Neural cell (in vitro differentiated cells): ENCODE measurements at regions not wholly inside any gene's neighbourhood (a gene's known extent, or its start where the extent isn't known, plus 50 kb on each side); places are given as distances from the start of the nearest gene placed in this dataset.

ENCODE experiments used
- H2AFZ ChIP-seq: fragments of 200-600, 300-800 bp; sonication (generic), shearing (Covaris generic); 2 replicates; pipeline ENCODE4 v1.6.0; 2014; ENCODE audit warnings: low read depth, mild to moderate bottlenecking, antibody characterized with exemption, low read length, moderate library complexity
- H3F3A ChIP-seq: fragments of 200-600 bp; shearing (Covaris generic); 2 replicates; pipeline ENCODE4 v1.6.1; 2016; ENCODE audit warnings: mild to moderate bottlenecking, moderate library complexity, mixed read lengths, antibody characterized with exemption, low read length; ENCODE audit not compliant: insufficient read depth, poor library complexity, severe bottlenecking
- H3K27ac ChIP-seq: fragments of 200-600, 300-800 bp; sonication (generic), shearing (Covaris generic); 2 replicates; pipeline ENCODE4 v1.5.1; 2014; ENCODE audit warnings: mild to moderate bottlenecking, low read length, moderate library complexity
- H3K27me3 ChIP-seq: fragments of 300-800, 200-600 bp; sonication (generic), shearing (Covaris generic); 2 replicates; pipeline ENCODE4 v1.6.0; 2014; ENCODE audit warnings: mild to moderate bottlenecking, low read depth, low read length, moderate library complexity; ENCODE audit not compliant: insufficient read depth
- H3K36me3 ChIP-seq: fragments of 300-800, 200-600 bp; sonication (generic), shearing (Covaris generic); 2 replicates; pipeline ENCODE4 v1.5.1; 2014; ENCODE audit warnings: mild to moderate bottlenecking, antibody characterized with exemption, low read length, moderate library complexity; ENCODE audit not compliant: insufficient read depth
- H3K4me2 ChIP-seq: fragments of 300-800, 200-600 bp; sonication (generic), shearing (Covaris generic); 2 replicates; pipeline ENCODE4 v1.6.0; 2014; ENCODE audit warnings: mild to moderate bottlenecking, low read length
- H3K4me3 ChIP-seq: fragments of 300-800, 200-600 bp; sonication (generic), shearing (Covaris generic); 2 replicates; pipeline ENCODE4 v1.5.1; 2014; ENCODE audit warnings: mild to moderate bottlenecking, low read length, moderate library complexity
- H3K79me2 ChIP-seq: fragments of 200-600 bp; shearing (Covaris generic); replicated peaks from 2 replicates; pipeline ENCODE4 v1.6.0; 2014; ENCODE audit warnings: mild to moderate bottlenecking, low read length, moderate library complexity; ENCODE audit not compliant: insufficient read depth
- H3K9ac ChIP-seq: fragments of 300-800, 200-600 bp; sonication (generic), shearing (Covaris generic); 2 replicates; pipeline ENCODE4 v1.6.1; 2016; ENCODE audit warnings: mild to moderate bottlenecking, low read length, mixed read lengths
- H3K9me2 ChIP-seq: fragments of 200-600 bp; shearing (Covaris generic); 2 replicates; pipeline ENCODE4 v1.6.1; 2016; ENCODE audit warnings: mild to moderate bottlenecking, low read length, mixed read lengths; ENCODE audit not compliant: insufficient read depth
- H3K9me3 ChIP-seq: fragments of 200-600, 300-800 bp; sonication (generic), shearing (Covaris generic); 2 replicates; pipeline ENCODE4 v1.6.1; 2016; ENCODE audit warnings: mild to moderate bottlenecking, mixed run types, low read length, moderate library complexity, mixed read lengths
- H4K20me1 ChIP-seq: fragments of 200-600 bp; shearing (Covaris generic); 2 replicates; pipeline ENCODE4 v1.6.1; 2016; ENCODE audit warnings: mild to moderate bottlenecking, mixed run types; ENCODE audit not compliant: insufficient read depth
- CTCF ChIP-seq: fragments of 450-650 bp; IDR thresholded peaks from 2 replicates; pipeline ENCODE4 v1.5.1; 2014; ENCODE audit warnings: antibody characterized with exemption, mild to moderate bottlenecking, moderate library complexity; ENCODE audit not compliant: poor library complexity, severe bottlenecking
- EP300 ChIP-seq: fragments of 450-650 bp; conservative IDR thresholded peaks from 2 replicates; pipeline ENCODE4 v1.6.1; 2014; ENCODE audit warnings: antibody characterized with exemption, mild to moderate bottlenecking, moderate library complexity; ENCODE audit not compliant: poor library complexity, severe bottlenecking
- EZH2 ChIP-seq: fragments of 200-600, 300-800 bp; shearing (Covaris generic), sonication (generic); IDR thresholded peaks from 2 replicates; pipeline ENCODE4 v1.6.1; 2014; ENCODE audit warnings: antibody characterized with exemption, low read length, borderline replicate concordance, mild to moderate bottlenecking; ENCODE audit not compliant: insufficient read depth, poor library complexity, severe bottlenecking
- MXI1 ChIP-seq: fragments of 450-650 bp; conservative IDR thresholded peaks from 2 replicates; pipeline ENCODE4 v1.6.1; 2014; ENCODE audit warnings: antibody characterized with exemption, mild to moderate bottlenecking; ENCODE audit not compliant: poor library complexity, severe bottlenecking
- POLR2AphosphoS5 ChIP-seq: IDR thresholded peaks from 2 replicates; pipeline ENCODE4 v1.6.1; 2012
- RAD21 ChIP-seq: fragments of 450-650 bp; conservative IDR thresholded peaks from 2 replicates; pipeline ENCODE4 v1.6.1; 2014; ENCODE audit warnings: antibody characterized with exemption, mild to moderate bottlenecking, moderate library complexity
- REST ChIP-seq: IDR thresholded peaks from 2 replicates; pipeline ENCODE4 v1.6.1; 2012; ENCODE audit warnings: borderline replicate concordance
- SMC3 ChIP-seq: fragments of 450-650 bp; conservative IDR thresholded peaks from 2 replicates; pipeline ENCODE4 v1.6.1; 2014; ENCODE audit warnings: antibody characterized with exemption, mild to moderate bottlenecking, moderate library complexity; ENCODE audit not compliant: poor library complexity
- TAF1 ChIP-seq: IDR thresholded peaks from 2 replicates; pipeline ENCODE4 v1.6.1; 2012; ENCODE audit warnings: low read depth

GRCh38 chr20:58003525-58003924 is 224.9 kb downstream of the ANKRD60 start:
- Histone ChIP-seq H3K27ac (no peak overlapping the region), H3K9ac (no peak overlapping the region), H3K36me3 (no peaks in the 10 kb centered on the region), H2AFZ (no peak overlapping the region), H3K4me2 (no peak overlapping the region), H3K79me2 (no peaks in the 10 kb centered on the region), H3K4me3 (no peak overlapping the region), H3F3A (no peaks in the 10 kb centered on the region), H4K20me1 (no peaks in the 10 kb centered on the region), H3K9me2 (no peaks in the 10 kb centered on the region), H3K9me3 (no peaks in the 10 kb centered on the region), H3K27me3 (no peaks in the 10 kb centered on the region)
- no peak for TF ChIP-seq REST
- no peak for TF ChIP-seq SMC3
- TF ChIP-seq EZH2: no peak
- TF ChIP-seq RAD21: no peak
- no peak for TF ChIP-seq POLR2AphosphoS5
- no peak for TF ChIP-seq CTCF
- TF ChIP-seq MXI1: no peak
- no peak for TF ChIP-seq EP300
- TF ChIP-seq TAF1: no peak

- no peaks in the 10 kb centered on the region for H3K27me3 ChIP-seq
- H3K79me2 ChIP-seq: no peaks in the 10 kb centered on the region
- no peaks in the 10 kb centered on the region for H3K9me2 ChIP-seq
- no peak overlapping the region for H3K9ac ChIP-seq
- TF ChIP-seq POLR2AphosphoS5: no peak
- TF ChIP-seq SMC3: no peak
- TF ChIP-seq REST: no peak
- no peak for TF ChIP-seq CTCF
- TF ChIP-seq EZH2: no peak
- TF ChIP-seq EP300: no peak
- no peak for TF ChIP-seq TAF1
- no peak for TF ChIP-seq RAD21
- TF ChIP-seq MXI1: no peak
- no peaks in the 10 kb centered on the region for H3K9me3 ChIP-seq
- H4K20me1 ChIP-seq: no peaks in the 10 kb centered on the region
- no peaks in the 10 kb centered on the region for H3F3A ChIP-seq
- H3K36me3 ChIP-seq: no peaks in the 10 kb centered on the region
- no peak overlapping the region for H2AFZ ChIP-seq
- no peak overlapping the region for H3K27ac ChIP-seq
- H3K4me3 ChIP-seq: no peak overlapping the region
- no peak overlapping the region for H3K4me2 ChIP-seq
Observed at GRCh38 chr20:58002901-58003300, 225.6 kb downstream of the ANKRD60 start.
